HCT116 (cell line): ENCODE measurements at regions not wholly inside any gene's neighbourhood (a gene's known extent, or its start where the extent isn't known, plus 50 kb on each side); places are given as distances from the start of the nearest gene placed in this dataset.
"Not testable (repeated sequence)": the region's sequence is repeated elsewhere in the genome, so short reads cannot be mapped to it uniquely, and the experiment has no call there.

Experiments used
- ATAC-seq: fragments of 200-7000 bp; cut with Tn5 transposase; 2 replicates; pipeline ENCODE4 v1.9.1; 2020; ENCODE audit warnings: mild to moderate bottlenecking, moderate library complexity
- BruUV-seq: library from RNA; stranded (reverse); fragments of 400-500 nt; replicated peaks from 2 replicates; lab custom pipeline; 2021; lab: Mats Ljungman, UMichigan
- CTCF ChIA-PET: fragments of 300-600 bp; sonication (Branson Sonifier 250); formaldehyde crosslinking; loops from one replicate; lab custom pipeline; 2021; ENCODE audit warnings: antibody characterized with exemption; lab: Charles Lee
- POLR2A ChIA-PET: fragments of 300-600, 350-600 bp; sonication (Branson Sonifier 250); formaldehyde crosslinking; loops from one replicate; lab custom pipeline; 2021; ENCODE audit warnings: antibody characterized with exemption; lab: Charles Lee
- RAD21 ChIA-PET, 2 experiments: fragments of 300-600 bp; sonication (Branson Sonifier 250); formaldehyde crosslinking; loops; one replicate each; lab custom pipeline; 2023; ENCODE audit warnings: low total read pairs in 2 of 2; ENCODE audit not compliant: uncharacterized antibody in 2 of 2, unreplicated experiment in 2 of 2, low non-redundant PET in 1 of 2; lab: Charles Lee
- DNase-seq: peaks from one replicate; pipeline ENCODE4 v3.0.0-alpha.2; 2010; ENCODE audit warnings: low read depth, low spot score
- H2AFZ ChIP-seq: fragments of 200-600 bp; shearing (Covaris generic), sonication (generic); 2 replicates; pipeline ENCODE4 v1.6.1; 2017; ENCODE audit warnings: low read depth, mixed run types, mixed read lengths, antibody characterized with exemption, low read length; ENCODE audit not compliant: poor library complexity, severe bottlenecking
- H3K27ac ChIP-seq: 2 replicates; pipeline ENCODE4 v1.5.1; 2012; ENCODE audit warnings: low read depth, low read length
- H3K27me3 ChIP-seq: fragments of 200-600 bp; sonication (generic); 2 replicates; pipeline ENCODE4 v1.6.1; 2016; ENCODE audit warnings: mixed run types, low read length, mixed read lengths; ENCODE audit not compliant: insufficient read depth
- H3K36me3 ChIP-seq, 2 experiments: fragments of 200-500 bp in 1 of 2; fragments of 200-600 bp in 1 of 2; sonication (Bioruptor generic) in 1 of 2; sonication (generic) in 1 of 2; 2 replicates each; pipeline versions ENCODE4 v1.5.1 to v1.6.1; 2014 to 2016; ENCODE audit warnings: low read length in 2 of 2, inconsistent platforms in 1 of 2, mixed read lengths in 1 of 2, mixed run types in 1 of 2; ENCODE audit not compliant: insufficient read depth in 2 of 2, control insufficient read depth in 1 of 2
- H3K4me1 ChIP-seq, 2 experiments: fragments of 200-600 bp in 1 of 2; sonication (generic) in 1 of 2; 2 replicates each; pipeline versions ENCODE4 v1.5.1 to v1.6.1; 2012 to 2017; ENCODE audit warnings: low read length in 2 of 2, inconsistent platforms in 1 of 2, mild to moderate bottlenecking in 1 of 2, mixed read lengths in 1 of 2, mixed run types in 1 of 2, moderate library complexity in 1 of 2; ENCODE audit not compliant: insufficient read depth in 2 of 2, control insufficient read depth in 1 of 2
- H3K4me2 ChIP-seq: fragments of 200-600 bp; sonication (generic); 2 replicates; pipeline ENCODE4 v1.6.1; 2017; ENCODE audit warnings: mixed run types, low read length, mixed read lengths
- H3K4me3 ChIP-seq, 2 experiments: fragments of 200-600 bp in 1 of 2; sonication (generic) in 1 of 2; replicated peaks in 1 of 2; 2 replicates each; pipeline ENCODE4 v1.5.1; 2011 to 2016; ENCODE audit warnings: low read length in 2 of 2, control low read depth in 1 of 2, low read depth in 1 of 2, mild to moderate bottlenecking in 1 of 2, mixed read lengths in 1 of 2, mixed run types in 1 of 2
- H3K79me2 ChIP-seq: fragments of 200-600 bp; sonication (generic); 2 replicates; pipeline ENCODE4 v1.6.1; 2017; ENCODE audit warnings: mild to moderate bottlenecking, mixed run types, low read length, moderate library complexity, mixed read lengths; ENCODE audit not compliant: insufficient read depth
- H3K9ac ChIP-seq: fragments of 200-600 bp; sonication (generic); 2 replicates; pipeline ENCODE4 v1.6.1; 2016; ENCODE audit warnings: low read length, mixed read lengths
- H3K9me2 ChIP-seq: fragments of 200-600 bp; sonication (generic), shearing (Covaris generic); 2 replicates; pipeline ENCODE4 v1.6.1; 2017; ENCODE audit warnings: mixed run types, mild to moderate bottlenecking, moderate library complexity; ENCODE audit not compliant: insufficient read depth
- H3K9me3 ChIP-seq, 2 experiments: fragments of 200-500 bp in 1 of 2; fragments of 200-600 bp in 1 of 2; sonication (Bioruptor generic) in 1 of 2; sonication (generic) in 1 of 2; 2 replicates each; pipeline ENCODE4 v1.6.1; 2014 to 2017; ENCODE audit warnings: low read length in 2 of 2, mixed read lengths in 2 of 2, inconsistent platforms in 1 of 2, low read depth in 1 of 2, mild to moderate bottlenecking in 1 of 2, mixed run types in 1 of 2, moderate library complexity in 1 of 2; ENCODE audit not compliant: control insufficient read depth in 1 of 2, insufficient read depth in 1 of 2
- H4K20me1 ChIP-seq: fragments of 200-600 bp; sonication (generic), shearing (Covaris generic); 2 replicates; pipeline ENCODE4 v1.6.1; 2017; ENCODE audit warnings: mixed run types, mild to moderate bottlenecking, moderate library complexity; ENCODE audit not compliant: insufficient read depth
- CEBPB ChIP-seq: IDR thresholded peaks from 2 replicates; pipeline ENCODE4 v1.6.1; 2012; ENCODE audit warnings: low read depth
- CTCF ChIP-seq, 3 experiments: fragments of 200-600 bp in 1 of 3; sonication (generic) in 1 of 3; IDR thresholded peaks in 2 of 3; conservative IDR thresholded peaks in 1 of 3; 2 replicates each; pipeline ENCODE4 v1.5.1; 2012 to 2017; ENCODE audit warnings: low read depth in 2 of 3, low read length in 2 of 3, antibody characterized with exemption in 1 of 3, borderline replicate concordance in 1 of 3, control low read depth in 1 of 3, mild to moderate bottlenecking in 1 of 3, mixed read lengths in 1 of 3, mixed run types in 1 of 3, moderate library complexity in 1 of 3; ENCODE audit not compliant: insufficient read depth in 1 of 3
- EGR1 ChIP-seq: IDR thresholded peaks from 2 replicates; pipeline ENCODE4 v1.6.1; 2012; ENCODE audit warnings: low read depth
- ELF1 ChIP-seq: IDR thresholded peaks from 2 replicates; pipeline ENCODE4 v1.6.1; 2012; ENCODE audit warnings: low read depth, borderline replicate concordance
- EZH2 ChIP-seq: fragments of 200-600 bp; sonication (generic); IDR thresholded peaks from 2 replicates; pipeline ENCODE4 v1.6.1; 2017; ENCODE audit warnings: antibody characterized with exemption, mixed run types
- EZH2phosphoT487 ChIP-seq: fragments of 200-600 bp; IDR thresholded peaks from 2 replicates; pipeline ENCODE4 v1.6.1; 2018; ENCODE audit warnings: antibody characterized with exemption, borderline replicate concordance
- FOSL1 ChIP-seq: IDR thresholded peaks from 2 replicates; pipeline ENCODE4 v1.6.1; 2012; ENCODE audit warnings: low read depth
- JUND ChIP-seq: IDR thresholded peaks from 2 replicates; pipeline ENCODE4 v1.6.1; 2012
- MAX ChIP-seq: IDR thresholded peaks from 2 replicates; pipeline ENCODE4 v1.6.1; 2012
- POLR2AphosphoS5 ChIP-seq: IDR thresholded peaks from 2 replicates; pipeline ENCODE4 v1.6.1; 2011; ENCODE audit warnings: mild to moderate bottlenecking, low read depth, low read length, moderate library complexity
- SIN3A ChIP-seq: IDR thresholded peaks from 2 replicates; pipeline ENCODE4 v1.6.1; 2012; ENCODE audit warnings: low read depth
- SP1 ChIP-seq: IDR thresholded peaks from 2 replicates; pipeline ENCODE4 v1.6.1; 2012; ENCODE audit warnings: low read depth
- TCF7L2 ChIP-seq: IDR thresholded peaks from 2 replicates; pipeline ENCODE4 v1.7.0; 2011; ENCODE audit warnings: borderline replicate concordance, inconsistent platforms; ENCODE audit not compliant: insufficient read depth, insufficient read length; ENCODE audit errors: extremely low read depth
- YY1 ChIP-seq: IDR thresholded peaks from 2 replicates; pipeline ENCODE4 v1.6.1; 2011; ENCODE audit warnings: low read length, low read depth, moderate library complexity, mild to moderate bottlenecking; ENCODE audit not compliant: insufficient replicate concordance; ENCODE audit errors: extremely low read depth
- ZFX ChIP-seq: fragments of 450-650 bp; IDR thresholded peaks from 2 replicates; pipeline ENCODE4 v1.6.1; 2017
- intact Hi-C: fragments of 100-400 bp; cut with micrococcal nuclease; formaldehyde crosslinking; loops from 2 replicates; pipeline ENCODE4 v1.10.0; 2022
- TF ChIP-seq, protein P1 (sequence below): IDR thresholded peaks from 2 replicates; pipeline ENCODE4 v1.6.1; 2012

DNA sequence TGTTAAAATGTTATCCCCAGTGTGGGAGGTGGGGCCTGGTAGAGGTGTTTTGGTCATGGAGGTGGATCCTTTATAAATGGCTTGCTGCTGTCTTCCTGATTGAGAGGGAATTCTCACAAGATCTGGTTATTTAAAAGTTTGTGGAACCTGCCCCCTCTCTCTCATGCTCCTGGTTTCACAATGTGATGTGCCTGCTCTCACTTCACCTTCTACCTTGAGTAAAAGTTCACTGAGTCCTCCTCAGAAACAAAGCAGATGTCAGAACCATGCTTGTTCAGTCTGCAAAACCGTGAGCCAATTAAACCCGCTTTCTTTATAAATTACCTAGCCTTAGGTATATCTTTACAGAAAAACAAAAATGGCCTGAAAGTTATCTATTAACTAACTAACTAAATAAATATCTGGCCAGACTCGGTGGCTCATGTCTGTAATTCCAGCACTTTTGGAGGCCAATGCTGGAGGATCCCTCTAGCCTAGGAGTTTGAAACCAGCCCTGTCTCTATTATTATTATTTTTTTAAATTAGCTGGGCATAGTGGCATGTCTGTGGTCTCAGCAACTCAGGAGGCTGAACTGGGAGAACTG lies 1067.4 kb downstream of the CDH9 start:
- BruUV-seq = no TSS peak
- no peaks in the 10 kb centered on the region for H3K27me3 ChIP-seq
- no peaks in the 10 kb centered on the region for H3K36me3 ChIP-seq
- H4K20me1 ChIP-seq = no peaks in the 10 kb centered on the region
- ChIA-PET POLR2A (no interaction called here), CTCF (no interaction called here), RAD21 (no interaction called here)
- no peaks in the 10 kb centered on the region for H3K9me2 ChIP-seq
- H2AFZ ChIP-seq = no peak overlapping the region
- H3K9ac ChIP-seq = no peak overlapping the region
- ATAC-seq (no peak), DNase-seq (no peak)
- H3K4me1 ChIP-seq = no peaks in the 10 kb centered on the region
- no peak overlapping the region for H3K4me2 ChIP-seq
- intact Hi-C loops = no loop called here
- peaks cover 3 to 24% of the 10 kb centered on the region in 2 experiments; a peak in 2 of 4 replicates for H3K9me3 ChIP-seq
- TF ChIP-seq CEBPB (no peak), JUND (no peak), ZFX (no peak), ELF1 (no peak), YY1 (no peak), EZH2 (no peak), SP1 (no peak), FOSL1 (no peak), EZH2phosphoT487 (no peak), CTCF (IDR thresholded peaks at IDR 0.05 in 2 of 3, conservative IDR thresholded peaks at IDR 0.05 in 1 of 3; ENCODE audit: borderline replicate concordance in 1 of 3, insufficient read depth in 1 of 3, low read depth in 2 of 3, low read length in 2 of 3) (no peak), EGR1 (no peak), POLR2AphosphoS5 (no peak), SIN3A (no peak), MAX (no peak), TCF7L2 (no peak)
- TF ChIP-seq, protein P1, sequence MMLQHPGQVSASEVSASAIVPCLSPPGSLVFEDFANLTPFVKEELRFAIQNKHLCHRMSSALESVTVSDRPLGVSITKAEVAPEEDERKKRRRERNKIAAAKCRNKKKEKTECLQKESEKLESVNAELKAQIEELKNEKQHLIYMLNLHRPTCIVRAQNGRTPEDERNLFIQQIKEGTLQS = no peak
- H3K4me3 ChIP-seq = no peak overlapping the region
- no peaks in the 10 kb centered on the region for H3K79me2 ChIP-seq
- H3K27ac ChIP-seq = no peak overlapping the region

DNA sequence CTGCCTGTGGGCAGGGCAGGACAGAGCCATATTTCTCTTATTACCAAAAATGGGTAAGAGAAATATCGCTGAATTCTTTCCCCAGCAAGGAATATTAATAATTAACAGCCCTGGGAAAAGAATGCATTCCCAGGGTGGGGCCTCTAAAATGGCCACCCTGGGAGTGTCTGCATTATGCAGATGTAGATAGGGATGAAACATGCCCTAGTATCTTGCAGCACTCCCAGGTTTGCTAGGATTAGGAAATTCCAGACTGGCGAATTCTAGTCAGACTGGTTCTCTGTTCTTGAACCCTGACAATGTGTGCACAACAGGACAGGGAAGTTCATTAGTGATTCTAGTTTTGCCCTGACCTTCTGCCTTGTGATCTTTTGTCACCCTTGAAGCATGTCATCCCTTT lies 1069.3 kb downstream of the CDH9 start:
- H2AFZ ChIP-seq, H3K79me2 ChIP-seq, H3K27me3 ChIP-seq, ATAC-seq, H3K9me2 ChIP-seq, H3K27ac ChIP-seq, H3K36me3 ChIP-seq, CTCF ChIA-PET, BruUV-seq, intact Hi-C loops, H3K4me2 ChIP-seq, H3K4me3 ChIP-seq, H3K4me1 ChIP-seq, POLR2A ChIA-PET, H3K9ac ChIP-seq, DNase-seq, H4K20me1 ChIP-seq: not testable (repeated sequence)
- H3K9me3 ChIP-seq = peaks cover 0 to 30% of the 10 kb centered on the region in 2 experiments; a peak in 3 of 4 replicates
- RAD21 ChIA-PET = interaction anchor here in 1 of 2 experiments (0.6 kb wide), 1 partner anchor 84 kb away, joined by 3 read pairs; no protein-coding TSS in a partner anchor
